GM23338 (cell line): ENCODE measurements at regions not wholly inside any gene's neighbourhood (a gene's known extent, or its start where the extent isn't known, plus 50 kb on each side); places are given as distances from the start of the nearest gene placed in this dataset.

Experiments used
- ATAC-seq: fragments of 200-7000 bp; cut with Tn5 transposase; 3 replicates; pipeline ENCODE4 v1.9.1; 2020
- DNase-seq: peaks from one replicate; pipeline ENCODE4 v3.0.0-alpha.2; 2015; ENCODE audit warnings: low spot score
- H2AFZ ChIP-seq: fragments of 200-600 bp; sonication (generic); 2 replicates; pipeline ENCODE4 v1.8.0; 2016; ENCODE audit warnings: antibody characterized with exemption, mild to moderate bottlenecking, moderate library complexity
- H3F3A ChIP-seq: fragments of 200-600 bp; sonication (generic); replicated peaks from 2 replicates; pipeline ENCODE4 v1.8.0; 2017; ENCODE audit warnings: antibody characterized with exemption, mixed run types, low read depth
- H3K27ac ChIP-seq: fragments of 200-600 bp; sonication (generic); 2 replicates; pipeline ENCODE4 v1.6.1; 2016; ENCODE audit warnings: low read depth
- H3K27me3 ChIP-seq: fragments of 200-600 bp; sonication (generic); 2 replicates; pipeline ENCODE4 v1.8.0; 2016; ENCODE audit warnings: mild to moderate bottlenecking, mixed run types, moderate library complexity; ENCODE audit not compliant: insufficient read depth
- H3K36me3 ChIP-seq: fragments of 200-600 bp; sonication (generic); 2 replicates; pipeline ENCODE4 v1.8.0; 2016; ENCODE audit warnings: mild to moderate bottlenecking; ENCODE audit not compliant: insufficient read depth
- H3K4me1 ChIP-seq: fragments of 200-600 bp; sonication (generic); 2 replicates; pipeline ENCODE4 v1.8.0; 2016; ENCODE audit warnings: mild to moderate bottlenecking, moderate library complexity; ENCODE audit not compliant: insufficient read depth
- H3K4me2 ChIP-seq: fragments of 200-600 bp; sonication (generic); 2 replicates; pipeline ENCODE4 v1.7.1; 2017; ENCODE audit warnings: mixed run types
- H3K4me3 ChIP-seq: fragments of 200-600 bp; sonication (generic); 2 replicates; pipeline ENCODE4 v1.6.1; 2016; ENCODE audit warnings: mixed run types
- H3K79me2 ChIP-seq: fragments of 200-600 bp; sonication (generic); replicated peaks from 2 replicates; pipeline ENCODE4 v1.8.0; 2017; ENCODE audit warnings: mild to moderate bottlenecking; ENCODE audit not compliant: insufficient read depth
- H3K9me2 ChIP-seq: fragments of 200-600 bp; sonication (generic); 2 replicates; pipeline ENCODE4 v1.8.0; 2017; ENCODE audit not compliant: insufficient read depth
- H4K20me1 ChIP-seq: fragments of 200-600 bp; sonication (generic); replicated peaks from 2 replicates; pipeline ENCODE4 v1.8.0; 2017; ENCODE audit warnings: mild to moderate bottlenecking; ENCODE audit not compliant: insufficient read depth
- H3K27ac Mint-ChIP-seq: 2 replicates; pipeline ENCODE4 v1.8.0; 2020; ENCODE audit warnings: inconsistent platforms, mild to moderate bottlenecking, moderate library complexity, mixed read lengths
- H3K27me3 Mint-ChIP-seq: 3 replicates; pipeline ENCODE4 v1.8.0; 2022; ENCODE audit warnings: low read depth, mild to moderate bottlenecking, moderate library complexity, mixed read lengths, inconsistent platforms; ENCODE audit not compliant: insufficient read depth, poor library complexity
- H3K36me3 Mint-ChIP-seq: 3 replicates; pipeline ENCODE4 v1.8.0; 2021; ENCODE audit warnings: low read depth, mild to moderate bottlenecking, inconsistent platforms, moderate library complexity, mixed read lengths
- H3K4me1 Mint-ChIP-seq: 3 replicates; pipeline ENCODE4 v1.8.0; 2020; ENCODE audit warnings: mild to moderate bottlenecking, inconsistent platforms, mixed read lengths
- H3K4me3 Mint-ChIP-seq: 3 replicates; pipeline ENCODE4 v1.8.0; 2021; ENCODE audit warnings: moderate library complexity, mild to moderate bottlenecking, inconsistent platforms, mixed read lengths
- H3K9me3 Mint-ChIP-seq: 3 replicates; pipeline ENCODE4 v1.8.0; 2020; ENCODE audit warnings: moderate library complexity, mild to moderate bottlenecking, inconsistent platforms, mixed read lengths
- CREB1 ChIP-seq: fragments of 250-450 bp; sonication (Bioruptor Pico); IDR thresholded peaks from 2 replicates; pipeline ENCODE4 v1.5.0; 2020; ENCODE audit warnings: low read depth, mild to moderate bottlenecking, moderate library complexity
- EZH2 ChIP-seq: fragments of 200-600 bp; sonication (generic); IDR thresholded peaks from one replicate; pipeline ENCODE4 v1.8.0; 2017; ENCODE audit warnings: antibody characterized with exemption, mild to moderate bottlenecking, low read depth; ENCODE audit not compliant: unreplicated experiment
- EZH2phosphoT487 ChIP-seq: fragments of 200-600 bp; sonication (generic); IDR thresholded peaks from one replicate; pipeline ENCODE4 v1.8.1; 2018; ENCODE audit warnings: antibody characterized with exemption; ENCODE audit not compliant: unreplicated experiment
- JUNB ChIP-seq: IDR thresholded peaks from one replicate; pipeline ENCODE4 v1.6.1; 2016; ENCODE audit warnings: antibody characterized with exemption; ENCODE audit not compliant: unreplicated experiment
- NANOG ChIP-seq: IDR thresholded peaks from 2 replicates; pipeline ENCODE4 v1.6.1; 2016; ENCODE audit warnings: antibody characterized with exemption, borderline replicate concordance
- REST ChIP-seq: IDR thresholded peaks from one replicate; pipeline ENCODE4 v1.6.1; 2018; ENCODE audit warnings: antibody characterized with exemption; ENCODE audit not compliant: unreplicated experiment
- STAT1 ChIP-seq: IDR thresholded peaks from one replicate; pipeline ENCODE4 v1.6.1; 2016; ENCODE audit warnings: antibody characterized with exemption; ENCODE audit not compliant: unreplicated experiment
- ZNF331 ChIP-seq: fragments of 250-450 bp; sonication (Bioruptor Pico); IDR thresholded peaks from 2 replicates; pipeline ENCODE4 v1.5.0; 2020; ENCODE audit warnings: low read depth, mild to moderate bottlenecking, moderate library complexity
- ZNF462 ChIP-seq: fragments of 250-450 bp; sonication (Bioruptor Pico); IDR thresholded peaks from 2 replicates; pipeline ENCODE4 v1.5.0; 2020; ENCODE audit warnings: mild to moderate bottlenecking, moderate library complexity
- TF ChIP-seq, protein P1 (sequence below), 2 experiments: fragments of 200-600 bp in 1 of 2; sonication (generic) in 1 of 2; conservative IDR thresholded peaks; 2 replicates each; pipeline versions ENCODE4 v1.5.1 to v1.6.1; 2016 to 2017; ENCODE audit warnings: antibody characterized with exemption in 2 of 2, low read depth in 2 of 2, mild to moderate bottlenecking in 2 of 2, moderate library complexity in 1 of 2
- TF ChIP-seq, protein P2 (sequence below): IDR thresholded peaks from 2 replicates; pipeline ENCODE4 v1.6.1; 2016; ENCODE audit warnings: antibody characterized with exemption

- no peak for TF ChIP-seq ZNF462 (CRISPR knock-in tag)
Measured at GRCh38 chr1:221416723-221417122, 325.2 kb downstream of the DUSP10 start (continued).

DNA sequence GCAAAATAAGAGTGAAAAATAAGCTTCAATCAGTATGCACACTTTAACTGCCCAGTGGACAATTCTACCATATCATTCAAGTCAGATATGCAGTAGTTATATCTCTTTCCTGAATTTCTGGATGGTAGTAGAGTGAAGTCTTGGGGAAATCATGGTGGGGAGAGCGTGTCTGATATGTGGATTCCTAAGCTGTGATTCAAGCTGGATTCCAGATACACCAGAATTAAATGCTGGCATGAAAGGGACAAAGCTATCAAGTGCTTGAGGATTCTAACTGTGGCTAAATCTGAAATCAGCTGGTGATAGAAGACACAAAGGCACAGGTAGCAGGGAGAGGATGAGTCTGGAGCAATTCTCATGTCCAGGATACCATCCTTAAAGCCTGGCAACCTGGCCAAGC is 323.5 kb downstream of the DUSP10 start:
- H3K36me3 Mint-ChIP-seq: no peaks in the 10 kb centered on the region
- H3K36me3 ChIP-seq: no peaks in the 10 kb centered on the region
- no peak for DNase-seq
- no peaks in the 10 kb centered on the region for H3K27me3 ChIP-seq
- no peak overlapping the region for H3K27ac ChIP-seq
- no peak for ATAC-seq
- 0 out of 2 replicates have a peak, but pooled peaks cover 10% of the 10 kb centered on the region for H3K4me1 ChIP-seq
- H3K27me3 Mint-ChIP-seq: peaks cover 5% of the 10 kb centered on the region
- no peaks in the 10 kb centered on the region for H3F3A ChIP-seq
- no peaks in the 10 kb centered on the region for H3K9me3 Mint-ChIP-seq
- no peak overlapping the region for H3K27ac Mint-ChIP-seq
- H2AFZ ChIP-seq: no peak overlapping the region
- H3K4me3 Mint-ChIP-seq: no peak overlapping the region
- H3K4me3 ChIP-seq: no peak overlapping the region
- no peak overlapping the region for H3K4me2 ChIP-seq
- peaks cover 7% of the 10 kb centered on the region; the same call in 2 of the 3 replicates for H3K4me1 Mint-ChIP-seq
- H3K9me2 ChIP-seq: 0 out of 2 replicates have a peak, but pooled peaks cover 3% of the 10 kb centered on the region
- no peaks in the 10 kb centered on the region for H4K20me1 ChIP-seq
- no peaks in the 10 kb centered on the region for H3K79me2 ChIP-seq
- TF ChIP-seq JUNB: no peak
- no peak for TF ChIP-seq NANOG
- TF ChIP-seq, protein P1, sequence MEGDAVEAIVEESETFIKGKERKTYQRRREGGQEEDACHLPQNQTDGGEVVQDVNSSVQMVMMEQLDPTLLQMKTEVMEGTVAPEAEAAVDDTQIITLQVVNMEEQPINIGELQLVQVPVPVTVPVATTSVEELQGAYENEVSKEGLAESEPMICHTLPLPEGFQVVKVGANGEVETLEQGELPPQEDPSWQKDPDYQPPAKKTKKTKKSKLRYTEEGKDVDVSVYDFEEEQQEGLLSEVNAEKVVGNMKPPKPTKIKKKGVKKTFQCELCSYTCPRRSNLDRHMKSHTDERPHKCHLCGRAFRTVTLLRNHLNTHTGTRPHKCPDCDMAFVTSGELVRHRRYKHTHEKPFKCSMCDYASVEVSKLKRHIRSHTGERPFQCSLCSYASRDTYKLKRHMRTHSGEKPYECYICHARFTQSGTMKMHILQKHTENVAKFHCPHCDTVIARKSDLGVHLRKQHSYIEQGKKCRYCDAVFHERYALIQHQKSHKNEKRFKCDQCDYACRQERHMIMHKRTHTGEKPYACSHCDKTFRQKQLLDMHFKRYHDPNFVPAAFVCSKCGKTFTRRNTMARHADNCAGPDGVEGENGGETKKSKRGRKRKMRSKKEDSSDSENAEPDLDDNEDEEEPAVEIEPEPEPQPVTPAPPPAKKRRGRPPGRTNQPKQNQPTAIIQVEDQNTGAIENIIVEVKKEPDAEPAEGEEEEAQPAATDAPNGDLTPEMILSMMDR (conservative IDR thresholded peaks at IDR 0.05; ENCODE audit: low read depth in 2 of 2): no peak
- no peak for TF ChIP-seq STAT1
- no peak for TF ChIP-seq EZH2phosphoT487
- TF ChIP-seq REST: no peak
- TF ChIP-seq ZNF331 (CRISPR knock-in tag): no peak
- no peak for TF ChIP-seq CREB1 (CRISPR knock-in tag)
- TF ChIP-seq, protein P2, sequence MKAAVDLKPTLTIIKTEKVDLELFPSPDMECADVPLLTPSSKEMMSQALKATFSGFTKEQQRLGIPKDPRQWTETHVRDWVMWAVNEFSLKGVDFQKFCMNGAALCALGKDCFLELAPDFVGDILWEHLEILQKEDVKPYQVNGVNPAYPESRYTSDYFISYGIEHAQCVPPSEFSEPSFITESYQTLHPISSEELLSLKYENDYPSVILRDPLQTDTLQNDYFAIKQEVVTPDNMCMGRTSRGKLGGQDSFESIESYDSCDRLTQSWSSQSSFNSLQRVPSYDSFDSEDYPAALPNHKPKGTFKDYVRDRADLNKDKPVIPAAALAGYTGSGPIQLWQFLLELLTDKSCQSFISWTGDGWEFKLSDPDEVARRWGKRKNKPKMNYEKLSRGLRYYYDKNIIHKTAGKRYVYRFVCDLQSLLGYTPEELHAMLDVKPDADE: no peak
- TF ChIP-seq EZH2: no peak
